H9 (cell line): ENCODE measurements at regions not wholly inside any gene's neighbourhood (a gene's known extent, or its start where the extent isn't known, plus 50 kb on each side); places are given as distances from the start of the nearest gene placed in this dataset.
A peak's percentile ranks its signal among the peaks of the same experiment; 100 is the strongest.

Experiments used
- DNase-seq: peaks from one replicate; pipeline ENCODE4 v3.0.0-alpha.2; 2017
- H2AFZ ChIP-seq: one replicate; pipeline ENCODE4 v1.6.1; 2013; ENCODE audit warnings: mild to moderate bottlenecking, low read length, control low read depth, moderate library complexity
- H2AK5ac ChIP-seq: 2 replicates; pipeline ENCODE4 v1.6.1; 2013; ENCODE audit warnings: low read length, control low read depth, mixed read lengths; ENCODE audit not compliant: insufficient read length
- H2BK120ac ChIP-seq: one replicate; pipeline ENCODE4 v1.6.1; 2013; ENCODE audit warnings: low read depth, mild to moderate bottlenecking, low read length, control low read depth, inconsistent platforms; ENCODE audit not compliant: poor library complexity, severe bottlenecking
- H2BK12ac ChIP-seq: 2 replicates; pipeline ENCODE4 v1.6.1; 2013; ENCODE audit warnings: low read length, control low read depth, mixed read lengths, low read depth; ENCODE audit not compliant: insufficient read length
- H2BK15ac ChIP-seq: 2 replicates; pipeline ENCODE4 v1.6.1; 2013; ENCODE audit warnings: low read depth, low read length, control low read depth
- H2BK20ac ChIP-seq: one replicate; pipeline ENCODE4 v1.6.1; 2013; ENCODE audit warnings: low read depth, mild to moderate bottlenecking, low read length, control low read depth, inconsistent platforms; ENCODE audit not compliant: poor library complexity, severe bottlenecking
- H2BK5ac ChIP-seq: 2 replicates; pipeline ENCODE4 v1.6.1; 2013; ENCODE audit warnings: low read length, control low read depth, mixed read lengths; ENCODE audit not compliant: insufficient read length
- H3K14ac ChIP-seq: 2 replicates; pipeline ENCODE4 v1.6.1; 2013; ENCODE audit warnings: low read length, control low read depth; ENCODE audit not compliant: insufficient read depth
- H3K18ac ChIP-seq: 2 replicates; pipeline ENCODE4 v1.6.1; 2013; ENCODE audit warnings: low read depth, mild to moderate bottlenecking, mixed read lengths, low read length, control low read depth; ENCODE audit not compliant: insufficient read length
- H3K23ac ChIP-seq: 2 replicates; pipeline ENCODE4 v1.6.1; 2013; ENCODE audit warnings: low read length, control low read depth, mixed read lengths, low read depth; ENCODE audit not compliant: insufficient read length
- H3K23me2 ChIP-seq: 2 replicates; pipeline ENCODE4 v1.6.1; 2013; ENCODE audit warnings: low read depth, mild to moderate bottlenecking, mixed read lengths, low read length, control low read depth; ENCODE audit not compliant: insufficient read length, poor library complexity, severe bottlenecking
- H3K27ac ChIP-seq: 2 replicates; pipeline ENCODE4 v1.5.1; 2013; ENCODE audit warnings: low read length, control low read depth, mixed read lengths, low read depth; ENCODE audit not compliant: insufficient read length
- H3K27me3 ChIP-seq: 2 replicates; pipeline ENCODE4 v1.6.1; 2013; ENCODE audit warnings: low read length, control low read depth, inconsistent platforms; ENCODE audit not compliant: insufficient read depth
- H3K4ac ChIP-seq: 2 replicates; pipeline ENCODE4 v1.6.1; 2013; ENCODE audit warnings: low read depth, mild to moderate bottlenecking, control low read depth, inconsistent platforms, low read length, moderate library complexity
- H3K4me1 ChIP-seq: 2 replicates; pipeline ENCODE4 v1.6.1; 2013; ENCODE audit warnings: low read length, control low read depth, inconsistent platforms; ENCODE audit not compliant: insufficient read depth
- H3K4me2 ChIP-seq: 2 replicates; pipeline ENCODE4 v1.6.1; 2013; ENCODE audit warnings: low read length, control low read depth, mixed read lengths; ENCODE audit not compliant: insufficient read length, insufficient read depth
- H3K56ac ChIP-seq: 2 replicates; pipeline ENCODE4 v1.6.1; 2013; ENCODE audit warnings: low read depth, mild to moderate bottlenecking, mixed read lengths, low read length, control low read depth; ENCODE audit not compliant: insufficient read length
- H3K79me1 ChIP-seq: 2 replicates; pipeline ENCODE4 v1.6.1; 2013; ENCODE audit warnings: low read depth, mild to moderate bottlenecking, moderate library complexity, low read length, control low read depth, inconsistent platforms; ENCODE audit not compliant: insufficient read depth, poor library complexity, severe bottlenecking
- H3K79me2 ChIP-seq: 2 replicates; pipeline ENCODE4 v1.6.1; 2013; ENCODE audit warnings: low read length, control low read depth, inconsistent platforms; ENCODE audit not compliant: insufficient read depth
- H3K9ac ChIP-seq: 2 replicates; pipeline ENCODE4 v1.6.1; 2013; ENCODE audit warnings: low read length, control low read depth, mixed read lengths; ENCODE audit not compliant: insufficient read length; ENCODE audit errors: extremely low read depth
- H3K9me3 ChIP-seq: one replicate; pipeline ENCODE4 v1.6.1; 2013; ENCODE audit warnings: low read depth, low read length, inconsistent platforms; ENCODE audit not compliant: control insufficient read depth
- H3T11ph ChIP-seq: one replicate; pipeline ENCODE4 v1.6.1; 2013; ENCODE audit warnings: mild to moderate bottlenecking, low read length, control low read depth, inconsistent platforms
- H4K20me1 ChIP-seq: one replicate; pipeline ENCODE4 v1.6.1; 2013; ENCODE audit not compliant: control insufficient read depth, insufficient read length, insufficient read depth
- H4K5ac ChIP-seq: 2 replicates; pipeline ENCODE4 v1.6.1; 2013; ENCODE audit warnings: low read depth, mild to moderate bottlenecking, mixed read lengths, low read length, control low read depth; ENCODE audit not compliant: insufficient read length
- H4K8ac ChIP-seq: replicated peaks from 2 replicates; pipeline ENCODE4 v1.6.1; 2013; ENCODE audit warnings: low read length, control low read depth, mixed read lengths, low read depth; ENCODE audit not compliant: insufficient read length
- H4K91ac ChIP-seq: 2 replicates; pipeline ENCODE4 v1.6.1; 2013; ENCODE audit warnings: low read depth, mild to moderate bottlenecking, moderate library complexity, mixed read lengths, low read length, control low read depth; ENCODE audit not compliant: insufficient read length
- H3K27ac Mint-ChIP-seq, 3 experiments: 2 replicates in 2 of 3; 3 replicates in 1 of 3; pipeline ENCODE4 v1.8.0; 2020 to 2021; ENCODE audit warnings: mixed read lengths in 3 of 3, mild to moderate bottlenecking in 1 of 3, moderate library complexity in 1 of 3
- H3K27me3 Mint-ChIP-seq: 2 replicates; pipeline ENCODE4 v1.8.0; 2021; ENCODE audit warnings: low read depth, mild to moderate bottlenecking, moderate library complexity, mixed read lengths
- H3K36me3 Mint-ChIP-seq, 3 experiments: 2 replicates in 2 of 3; 3 replicates in 1 of 3; pipeline ENCODE4 v1.8.0; 2020 to 2021; ENCODE audit warnings: low read depth in 3 of 3, mixed read lengths in 3 of 3; ENCODE audit not compliant: insufficient read depth in 1 of 3
- H3K4me1 Mint-ChIP-seq, 2 experiments: 2 replicates each; pipeline ENCODE4 v1.8.0; 2020; ENCODE audit warnings: mixed read lengths in 2 of 2
- H3K4me3 Mint-ChIP-seq, 2 experiments: 2 replicates in 1 of 2; 3 replicates in 1 of 2; pipeline ENCODE4 v1.8.0; 2020 to 2021; ENCODE audit warnings: mild to moderate bottlenecking in 2 of 2, mixed read lengths in 2 of 2, moderate library complexity in 1 of 2
- H3K9me3 Mint-ChIP-seq, 2 experiments: 2 replicates in 1 of 2; 3 replicates in 1 of 2; pipeline ENCODE4 v1.8.0; 2020; ENCODE audit warnings: mild to moderate bottlenecking in 2 of 2, mixed read lengths in 2 of 2, moderate library complexity in 1 of 2
- WGBS: extraction: QIAGEN DNeasy Blood & Tissue Kit; methylation state at CpG from one replicate; pipeline ENCODE4 v1.1.7; 2013; ENCODE audit warnings: missing lambda C conversion rate, low lambda C conversion rate, mixed read lengths; ENCODE audit not compliant: insufficient read length; ENCODE audit errors: extremely low coverage; 5-methylcytosine and 5-hydroxymethylcytosine counted together
- TF ChIP-seq, protein P1 (sequence below): fragments of 200-600 bp; sonication (generic); conservative IDR thresholded peaks from 3 replicates; pipeline ENCODE4 v1.8.0; 2021; ENCODE audit warnings: antibody characterized with exemption, mild to moderate bottlenecking

DNA sequence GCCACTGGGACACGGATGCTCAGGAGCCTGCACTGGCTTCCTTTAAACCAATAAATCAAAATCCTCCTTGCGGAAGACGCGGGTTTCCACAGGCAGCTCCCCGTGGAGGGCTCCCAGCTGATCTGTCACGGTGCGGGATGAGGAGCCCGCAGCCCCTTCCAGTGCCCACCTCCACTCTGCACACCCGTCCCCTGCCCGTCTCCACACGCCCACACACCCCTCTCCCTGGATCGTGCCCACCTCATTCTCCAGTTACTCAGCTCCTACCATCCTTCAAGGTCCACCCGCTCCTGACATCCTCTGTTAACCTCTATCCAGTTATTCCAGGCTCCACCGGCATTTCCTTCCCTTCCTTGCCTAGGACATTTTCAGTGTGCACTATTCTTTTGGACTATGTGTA is 895.9 kb downstream of the TRIML1 start:
- no peak for DNase-seq
- H3K27ac Mint-ChIP-seq, result peak overlapping the region in 1 of 3 experiments; percentile 34; a peak in 1 of 7 replicates

More for the DNA sequence above, 895.9 kb downstream of the TRIML1 start:
- no peak overlapping the region for H3K27ac ChIP-seq
- no peak overlapping the region for H3K4me2 ChIP-seq
- Mint-ChIP-seq H3K4me3 (no peak overlapping the region), H3K9me3 (0 out of 5 replicates have a peak, but pooled peaks cover 0 to 1% of the 10 kb centered on the region in 2 experiments), H3K4me1 (peaks cover 6 to 10% of the 10 kb centered on the region in 2 experiments), H3K36me3 (peaks cover 0 to 2% (median 0%) of the 10 kb centered on the region in 3 experiments; a peak in 2 of 7 replicates), H3K27me3 (no peaks in the 10 kb centered on the region)
- H2AFZ ChIP-seq, result no peak overlapping the region
- H3K14ac ChIP-seq, result no peak overlapping the region
- no peak overlapping the region for H3K4ac ChIP-seq
- H2BK12ac ChIP-seq, result no peak overlapping the region
- TF ChIP-seq, protein P1, sequence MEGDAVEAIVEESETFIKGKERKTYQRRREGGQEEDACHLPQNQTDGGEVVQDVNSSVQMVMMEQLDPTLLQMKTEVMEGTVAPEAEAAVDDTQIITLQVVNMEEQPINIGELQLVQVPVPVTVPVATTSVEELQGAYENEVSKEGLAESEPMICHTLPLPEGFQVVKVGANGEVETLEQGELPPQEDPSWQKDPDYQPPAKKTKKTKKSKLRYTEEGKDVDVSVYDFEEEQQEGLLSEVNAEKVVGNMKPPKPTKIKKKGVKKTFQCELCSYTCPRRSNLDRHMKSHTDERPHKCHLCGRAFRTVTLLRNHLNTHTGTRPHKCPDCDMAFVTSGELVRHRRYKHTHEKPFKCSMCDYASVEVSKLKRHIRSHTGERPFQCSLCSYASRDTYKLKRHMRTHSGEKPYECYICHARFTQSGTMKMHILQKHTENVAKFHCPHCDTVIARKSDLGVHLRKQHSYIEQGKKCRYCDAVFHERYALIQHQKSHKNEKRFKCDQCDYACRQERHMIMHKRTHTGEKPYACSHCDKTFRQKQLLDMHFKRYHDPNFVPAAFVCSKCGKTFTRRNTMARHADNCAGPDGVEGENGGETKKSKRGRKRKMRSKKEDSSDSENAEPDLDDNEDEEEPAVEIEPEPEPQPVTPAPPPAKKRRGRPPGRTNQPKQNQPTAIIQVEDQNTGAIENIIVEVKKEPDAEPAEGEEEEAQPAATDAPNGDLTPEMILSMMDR, result no peak
- H3K18ac ChIP-seq, result no peak overlapping the region
- no peaks in the 10 kb centered on the region for H3K9me3 ChIP-seq
- H4K8ac ChIP-seq, result no peak overlapping the region
- no peaks in the 10 kb centered on the region for H4K20me1 ChIP-seq
- no peak overlapping the region for H2AK5ac ChIP-seq
- no peak overlapping the region for H3K9ac ChIP-seq
- no peak overlapping the region for H4K5ac ChIP-seq
- H2BK120ac ChIP-seq, result no peak overlapping the region
- H3K79me2 ChIP-seq, result no peaks in the 10 kb centered on the region
- H3K79me1 ChIP-seq, result no peaks in the 10 kb centered on the region
- no peaks in the 10 kb centered on the region for H3K4me1 ChIP-seq
- H3K23ac ChIP-seq, result no peak overlapping the region
- no peak overlapping the region for H2BK5ac ChIP-seq
- H4K91ac ChIP-seq, result no peak overlapping the region
- no peaks in the 10 kb centered on the region for H3K23me2 ChIP-seq
- H3T11ph ChIP-seq, result no peak overlapping the region
- no peak overlapping the region for H3K56ac ChIP-seq
- no CpG with 5 or more reads among the region's 14 CpGs for WGBS
- no peak overlapping the region for H2BK20ac ChIP-seq
- H2BK15ac ChIP-seq, result no peak overlapping the region
- no peaks in the 10 kb centered on the region for H3K27me3 ChIP-seq
